Small intestine (tissue), 7 donors: ENCODE measurements at regions not wholly inside any gene's neighbourhood (a gene's known extent, or its start where the extent isn't known, plus 50 kb on each side); places are given as distances from the start of the nearest gene placed in this dataset.

Experiments used
- DNase-seq, 2 donors: peaks; one replicate each; pipeline versions ENCODE4 v3.0.0 to v3.0.0-alpha.2; 2013
- FAIRE-seq: peaks from 2 replicates; lab custom pipeline; 2012; peaks lifted over from hg19 to GRCh38; lab: Jason Lieb, UNC
- H3K27ac ChIP-seq, 3 donors: one replicate each; pipeline ENCODE4 v1.5.1; 2013; ENCODE audit warnings: low read length in 2 of 3, mild to moderate bottlenecking in 2 of 3, control low read depth in 1 of 3, inconsistent platforms in 1 of 3, low read depth in 1 of 3, moderate library complexity in 1 of 3
- H3K27me3 ChIP-seq, 3 donors: one replicate each; pipeline ENCODE4 v1.6.1; 2013; ENCODE audit warnings: low read length in 3 of 3, inconsistent platforms in 1 of 3; ENCODE audit not compliant: control insufficient read depth in 3 of 3, insufficient read depth in 3 of 3
- H3K36me3 ChIP-seq, 3 donors: one replicate each; pipeline ENCODE4 v1.6.1; 2013; ENCODE audit warnings: low read length in 3 of 3, inconsistent platforms in 1 of 3, low read depth in 1 of 3, mild to moderate bottlenecking in 1 of 3, moderate library complexity in 1 of 3; ENCODE audit not compliant: control insufficient read depth in 3 of 3, insufficient read depth in 2 of 3
- H3K4me1 ChIP-seq, 3 donors: one replicate each; pipeline ENCODE4 v1.6.1; 2013; ENCODE audit warnings: low read length in 2 of 3, inconsistent platforms in 1 of 3, low read depth in 1 of 3, mild to moderate bottlenecking in 1 of 3, moderate library complexity in 1 of 3; ENCODE audit not compliant: control insufficient read depth in 3 of 3, insufficient read depth in 2 of 3
- H3K4me3 ChIP-seq, 3 donors: one replicate each; pipeline ENCODE4 v1.5.1; 2013; ENCODE audit warnings: low read length in 3 of 3, control low read depth in 1 of 3, inconsistent platforms in 1 of 3, low read depth in 1 of 3, mild to moderate bottlenecking in 1 of 3, moderate library complexity in 1 of 3
- H3K9me3 ChIP-seq, 2 donors: one replicate each; pipeline ENCODE4 v1.6.1; 2013; ENCODE audit warnings: low read depth in 1 of 2, low read length in 1 of 2; ENCODE audit not compliant: control insufficient read depth in 2 of 2, insufficient read depth in 1 of 2
- WGBS, 3 donors: extraction: QIAGEN DNeasy Blood & Tissue Kit; methylation state at CpG; one replicate each; pipeline ENCODE4 v1.1.7; 2013; 5-methylcytosine and 5-hydroxymethylcytosine counted together
- donor health status: healthy with polysubstance abuse.
- donor health status: control.
- donor health status: control.
- donor health status: Bipolar disorder and iron deficiency.
- donor health status: healthy.

- FAIRE-seq (no peak), DNase-seq (no peak)
- Histone ChIP-seq H3K4me3 (no peak overlapping the region), H3K27ac (no peak overlapping the region), H3K36me3 (no peaks in the 10 kb centered on the region), H3K9me3 (no peaks in the 10 kb centered on the region), H3K4me1 (peaks cover 0 to 6% (median 0%) of the 10 kb centered on the region in 3 donors), H3K27me3 (no peaks in the 10 kb centered on the region)
These were observed 82.6 kb upstream of the NEDD4L start for GRCh38 chr18:57961411-57961810.

DNA sequence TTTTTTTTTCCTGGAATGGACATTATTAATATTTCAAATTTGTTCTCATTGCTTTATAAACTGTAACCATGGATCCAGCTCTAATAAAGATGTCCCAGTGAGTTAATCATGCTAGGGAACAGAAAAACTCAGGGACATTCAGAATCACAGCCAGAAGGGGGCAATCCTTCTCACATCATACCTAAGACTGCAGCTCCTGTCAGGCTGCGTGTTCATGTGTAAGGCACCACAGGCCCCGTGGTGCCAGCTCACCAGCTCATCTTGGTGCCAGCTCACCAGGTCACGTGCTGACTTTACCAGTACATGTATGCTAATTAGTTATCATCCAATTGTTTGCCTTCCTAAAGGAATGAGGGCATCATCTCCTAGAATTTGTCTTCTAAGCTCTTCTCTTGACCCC lies 84.7 kb upstream of the NEDD4L start:
- FAIRE-seq (no peak), DNase-seq (peak; percentile 73 to 75)

DNA sequence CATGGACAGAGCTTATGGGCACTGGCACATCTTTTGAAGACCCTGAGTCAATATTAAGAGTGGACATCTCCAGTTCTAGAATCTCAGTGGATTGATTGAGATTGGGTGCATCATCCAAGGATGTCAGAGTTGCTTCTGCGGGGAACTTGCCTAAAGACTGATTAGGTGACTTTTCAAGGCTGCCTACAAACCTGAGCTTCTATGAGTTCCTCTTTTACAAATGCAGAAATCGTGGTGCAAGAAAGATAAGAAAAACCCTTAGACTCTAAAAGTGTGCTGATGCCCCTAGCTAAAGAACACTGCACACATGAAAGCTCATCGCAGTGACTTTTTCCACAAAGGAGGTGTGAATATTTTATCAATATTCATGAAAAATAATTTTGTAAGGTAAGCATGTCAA lies 86.8 kb upstream of the NEDD4L start:
- FAIRE-seq, result no peak
- H3K27ac ChIP-seq, result no peak overlapping the region
- no peaks in the 10 kb centered on the region for H3K27me3 ChIP-seq
- peaks cover 0 to 24% (median 3%) of the 10 kb centered on the region in 3 donors for H3K4me1 ChIP-seq
- H3K36me3 ChIP-seq, result no peaks in the 10 kb centered on the region
- H3K9me3 ChIP-seq, result no peaks in the 10 kb centered on the region
- DNase-seq, result no peak
- H3K4me3 ChIP-seq, result no peak overlapping the region
- 74 to 77% (median 76%) methylated on average over 3 of the region's 3 CpGs for WGBS, 3 donors

More for the DNA sequence above, 84.7 kb upstream of the NEDD4L start:
- WGBS, 3 donors, result 7 to 37% (median 13%) methylated on average over 3 of the region's 3 CpGs
- Histone ChIP-seq H3K4me1 (peaks cover 0 to 15% (median 3%) of the 10 kb centered on the region in 3 donors), H3K9me3 (no peaks in the 10 kb centered on the region), H3K27me3 (no peaks in the 10 kb centered on the region), H3K4me3 (no peak overlapping the region), H3K27ac (no peak overlapping the region), H3K36me3 (no peaks in the 10 kb centered on the region)

DNA sequence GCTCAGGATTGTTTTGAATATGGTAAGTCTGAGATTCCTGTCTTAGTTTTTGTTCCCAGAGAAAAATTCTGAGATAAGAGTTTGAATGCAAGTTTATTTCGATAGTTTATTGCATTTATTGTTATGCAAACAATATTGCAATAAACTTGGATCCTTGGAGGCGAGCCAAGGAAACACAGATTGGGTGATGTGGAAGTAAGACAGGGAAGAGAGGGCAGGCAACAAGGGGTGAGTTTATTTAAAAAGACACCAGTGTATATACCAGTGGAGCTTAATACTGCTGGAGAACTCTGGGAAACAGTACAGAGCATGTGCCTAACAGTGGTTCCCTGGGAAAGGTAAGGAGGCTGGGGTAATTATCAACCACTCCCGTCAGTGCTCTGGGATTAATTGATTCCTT lies 87.5 kb upstream of the NEDD4L start:
- H3K4me1 ChIP-seq, result peaks cover 0 to 26% (median 3%) of the 10 kb centered on the region in 3 donors
- WGBS, 3 donors, result 12 to 56% (median 25%) methylated on average over 3 of the region's 3 CpGs
- no peaks in the 10 kb centered on the region for H3K27me3 ChIP-seq
- no peaks in the 10 kb centered on the region for H3K36me3 ChIP-seq
- DNase-seq (peak; percentile 79 to 84), FAIRE-seq (no peak)
- H3K9me3 ChIP-seq, result no peaks in the 10 kb centered on the region
- no peak overlapping the region for H3K4me3 ChIP-seq
- H3K27ac ChIP-seq, result no peak overlapping the region

GRCh38 chr18:57954935-57955334 lies 89.1 kb upstream of the NEDD4L start:
- Histone ChIP-seq H3K27me3 (no peaks in the 10 kb centered on the region), H3K36me3 (no peaks in the 10 kb centered on the region), H3K9me3 (no peaks in the 10 kb centered on the region), H3K4me1 (peaks cover 0 to 26% (median 3%) of the 10 kb centered on the region in 3 donors), H3K27ac (no peak overlapping the region), H3K4me3 (no peak overlapping the region)
- FAIRE-seq, result no peak
- DNase-seq, result peak; percentile 46 to 75
- WGBS, 3 donors, result 27 to 71% (median 41%) methylated on average over 4 of the region's 4 CpGs

GRCh38 chr18:57953883-57954282 lies 90.1 kb upstream of the NEDD4L start:
- H3K27me3 ChIP-seq, result no peaks in the 10 kb centered on the region
- 11 to 58% (median 31%) methylated on average over 5 of the region's 5 CpGs for WGBS, 3 donors
- no peak overlapping the region for H3K27ac ChIP-seq
- DNase-seq (peak; percentile 78), FAIRE-seq (no peak)
- no peaks in the 10 kb centered on the region for H3K36me3 ChIP-seq
- no peak overlapping the region for H3K4me3 ChIP-seq
- no peaks in the 10 kb centered on the region for H3K9me3 ChIP-seq
- peaks cover 0 to 26% (median 3%) of the 10 kb centered on the region in 3 donors for H3K4me1 ChIP-seq

GRCh38 chr18:57951999-57952774 lies 91.8 kb upstream of the NEDD4L start:
- 73 to 77% (median 75%) methylated on average over 10 of the region's 10 CpGs for WGBS, 3 donors
- no peaks in the 10 kb centered on the region for H3K9me3 ChIP-seq
- no peak overlapping the region for H3K4me3 ChIP-seq
- peaks cover 0 to 26% (median 3%) of the 10 kb centered on the region in 3 donors for H3K4me1 ChIP-seq
- DNase-seq (peak; percentile 31 to 51), FAIRE-seq (no peak)
- H3K27me3 ChIP-seq, result no peaks in the 10 kb centered on the region
- no peaks in the 10 kb centered on the region for H3K36me3 ChIP-seq
- H3K27ac ChIP-seq, result no peak overlapping the region

DNA sequence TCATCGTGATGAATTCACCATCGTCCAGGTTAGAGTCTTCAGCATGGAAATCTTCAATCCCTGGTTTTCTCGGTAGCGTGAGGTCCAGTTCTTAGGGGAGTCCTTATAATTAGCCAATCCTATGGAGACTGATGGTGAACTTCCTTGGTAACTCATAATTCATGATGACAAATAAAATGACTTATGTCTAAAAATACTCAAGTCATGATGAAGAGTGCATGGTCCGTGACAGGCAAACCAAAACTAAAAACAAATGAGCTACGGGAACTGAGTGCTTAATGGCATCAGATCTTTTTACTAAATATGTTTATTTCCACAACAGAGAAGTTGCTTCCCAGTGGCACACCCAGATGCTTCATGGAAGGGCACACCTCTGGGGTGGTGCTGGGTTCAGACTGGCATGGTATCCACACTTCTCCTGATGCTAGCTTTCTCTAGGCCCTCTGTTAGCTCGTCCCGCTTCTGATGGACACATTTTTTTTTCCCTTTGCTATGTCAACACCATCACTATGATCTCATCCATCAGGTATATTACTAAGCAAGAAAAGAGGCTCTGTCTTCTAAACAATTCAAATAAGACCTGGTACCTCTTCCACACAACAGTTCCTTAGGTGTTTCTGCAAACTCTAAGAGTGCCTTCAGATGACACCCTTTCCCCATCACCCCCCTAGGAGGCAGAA lies 92.8 kb upstream of the NEDD4L start:
- Histone ChIP-seq H3K27ac (no peak overlapping the region), H3K36me3 (no peaks in the 10 kb centered on the region), H3K4me1 (peaks cover 0 to 18% (median 3%) of the 10 kb centered on the region in 3 donors), H3K9me3 (no peaks in the 10 kb centered on the region), H3K27me3 (no peaks in the 10 kb centered on the region), H3K4me3 (no peak overlapping the region)
- no peak for DNase-seq
- no peak for FAIRE-seq
- 84 to 90% (median 85%) methylated on average over 8 of the region's 8 CpGs for WGBS, 3 donors
